Smooth muscle cell (in vitro differentiated cells): ENCODE measurements at regions not wholly inside any gene's neighbourhood (a gene's known extent, or its start where the extent isn't known, plus 50 kb on each side); places are given as distances from the start of the nearest gene placed in this dataset.

Experiments
- DNase-seq: peaks from one replicate; lab custom pipeline; 2025; ENCODE audit not compliant: unreplicated experiment; lab: John Stamatoyannopoulos, UW
- H2AFZ ChIP-seq: fragments of 200-600 bp; sonication (generic); 2 replicates; pipeline ENCODE4 v1.6.0; 2016; ENCODE audit warnings: antibody characterized with exemption, low read depth, mild to moderate bottlenecking
- H3F3A ChIP-seq: fragments of 200-600 bp; sonication (generic); 2 replicates; pipeline ENCODE4 v1.6.0; 2017; ENCODE audit warnings: antibody characterized with exemption, low read depth
- H3K27ac ChIP-seq: fragments of 200-600 bp; sonication (generic); 2 replicates; pipeline ENCODE4 v1.5.1; 2016; ENCODE audit warnings: low read depth, mild to moderate bottlenecking
- H3K27me3 ChIP-seq: fragments of 200-600 bp; sonication (generic); 2 replicates; pipeline ENCODE4 v1.6.1; 2016; ENCODE audit warnings: low read depth, mild to moderate bottlenecking
- H3K36me3 ChIP-seq: fragments of 200-600 bp; sonication (generic); 2 replicates; pipeline ENCODE4 v1.5.1; 2016; ENCODE audit warnings: low read depth
- H3K4me1 ChIP-seq: fragments of 200-600 bp; sonication (generic); 2 replicates; pipeline ENCODE4 v1.5.1; 2016; ENCODE audit warnings: low read depth
- H3K4me2 ChIP-seq: fragments of 200-600 bp; sonication (generic); 2 replicates; pipeline ENCODE4 v1.6.0; 2016; ENCODE audit warnings: mild to moderate bottlenecking
- H3K4me3 ChIP-seq: fragments of 200-600 bp; sonication (generic); 2 replicates; pipeline ENCODE4 v1.5.1; 2016; ENCODE audit warnings: mild to moderate bottlenecking
- H3K79me2 ChIP-seq: fragments of 200-600 bp; sonication (generic); 2 replicates; pipeline ENCODE4 v1.6.0; 2016; ENCODE audit warnings: low read depth, mild to moderate bottlenecking
- H3K9ac ChIP-seq: fragments of 200-600 bp; sonication (generic); 2 replicates; pipeline ENCODE4 v1.6.0; 2016; ENCODE audit warnings: low read depth
- H3K9me3 ChIP-seq: fragments of 200-600 bp; sonication (generic); replicated peaks from 2 replicates; pipeline ENCODE4 v1.5.1; 2016; ENCODE audit warnings: low read depth
- H4K20me1 ChIP-seq: fragments of 200-600 bp; sonication (generic); 2 replicates; pipeline ENCODE4 v1.6.0; 2016; ENCODE audit warnings: low read depth
- WGBS: methylation state at CpG from one replicate; pipeline ENCODE4 v1.1.7; 2016; ENCODE audit warnings: low lambda C conversion rate; 5-methylcytosine and 5-hydroxymethylcytosine counted together
- TF ChIP-seq, protein P1 (sequence below): fragments of 200-600 bp; sonication (generic); IDR thresholded peaks from 2 replicates; pipeline ENCODE4 v1.5.1; 2017; ENCODE audit warnings: borderline replicate concordance, mild to moderate bottlenecking, antibody characterized with exemption; ENCODE audit not compliant: insufficient read depth, poor library complexity, severe bottlenecking

DNA sequence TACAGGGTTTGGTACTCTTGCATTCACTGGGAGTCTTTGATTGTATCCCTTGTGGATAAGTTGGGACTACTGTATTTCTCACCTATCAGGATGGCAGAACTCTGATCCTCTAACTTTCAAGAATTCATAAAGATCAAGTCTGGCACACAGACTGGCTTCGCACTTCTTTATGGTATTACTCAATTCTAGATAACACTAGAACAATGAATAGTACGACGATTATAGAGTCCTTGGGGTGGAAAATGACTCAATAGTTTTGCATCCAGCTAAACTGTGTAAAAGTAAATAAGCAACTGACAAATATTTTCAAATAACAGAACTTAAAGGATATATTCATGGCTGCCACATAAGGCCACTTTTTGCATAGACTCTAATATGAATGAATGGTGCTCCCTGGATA is 103.4 kb upstream of the MEX3C start:
- WGBS: 47% methylated on average over 3 of the region's 3 CpGs
- Histone ChIP-seq H3K9ac (no peak overlapping the region), H2AFZ (no peak overlapping the region), H3K27me3 (no peaks in the 10 kb centered on the region), H3K27ac (no peak overlapping the region), H3K4me3 (no peak overlapping the region), H4K20me1 (no peaks in the 10 kb centered on the region), H3F3A (no peaks in the 10 kb centered on the region), H3K79me2 (no peaks in the 10 kb centered on the region), H3K36me3 (no peaks in the 10 kb centered on the region), H3K9me3 (no peaks in the 10 kb centered on the region), H3K4me2 (no peak overlapping the region), H3K4me1 (no peaks in the 10 kb centered on the region)
- TF ChIP-seq, protein P1, sequence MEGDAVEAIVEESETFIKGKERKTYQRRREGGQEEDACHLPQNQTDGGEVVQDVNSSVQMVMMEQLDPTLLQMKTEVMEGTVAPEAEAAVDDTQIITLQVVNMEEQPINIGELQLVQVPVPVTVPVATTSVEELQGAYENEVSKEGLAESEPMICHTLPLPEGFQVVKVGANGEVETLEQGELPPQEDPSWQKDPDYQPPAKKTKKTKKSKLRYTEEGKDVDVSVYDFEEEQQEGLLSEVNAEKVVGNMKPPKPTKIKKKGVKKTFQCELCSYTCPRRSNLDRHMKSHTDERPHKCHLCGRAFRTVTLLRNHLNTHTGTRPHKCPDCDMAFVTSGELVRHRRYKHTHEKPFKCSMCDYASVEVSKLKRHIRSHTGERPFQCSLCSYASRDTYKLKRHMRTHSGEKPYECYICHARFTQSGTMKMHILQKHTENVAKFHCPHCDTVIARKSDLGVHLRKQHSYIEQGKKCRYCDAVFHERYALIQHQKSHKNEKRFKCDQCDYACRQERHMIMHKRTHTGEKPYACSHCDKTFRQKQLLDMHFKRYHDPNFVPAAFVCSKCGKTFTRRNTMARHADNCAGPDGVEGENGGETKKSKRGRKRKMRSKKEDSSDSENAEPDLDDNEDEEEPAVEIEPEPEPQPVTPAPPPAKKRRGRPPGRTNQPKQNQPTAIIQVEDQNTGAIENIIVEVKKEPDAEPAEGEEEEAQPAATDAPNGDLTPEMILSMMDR: no peak
- no peak for DNase-seq

DNA sequence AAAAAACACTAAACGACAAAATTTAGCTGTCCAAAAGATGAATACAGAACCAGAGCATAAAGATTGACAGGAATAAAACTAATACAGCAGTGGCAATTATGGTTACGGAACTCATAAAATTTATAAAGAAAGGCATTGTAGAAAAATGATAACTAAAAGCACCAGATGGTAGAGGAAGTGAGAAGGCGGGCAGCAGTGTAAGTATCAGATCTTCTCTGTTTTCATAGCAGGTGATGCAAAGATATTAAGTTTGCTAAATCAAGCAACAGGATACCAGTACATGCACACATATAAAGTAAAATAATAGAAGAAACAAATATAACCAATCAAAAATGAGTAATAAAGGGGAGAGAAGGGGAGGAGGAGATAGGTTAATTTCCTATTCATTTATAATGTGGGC is 103.9 kb upstream of the MEX3C start:
- no peak overlapping the region for H3K27ac ChIP-seq
- no peaks in the 10 kb centered on the region for H3K9me3 ChIP-seq
- no peak overlapping the region for H2AFZ ChIP-seq
- no peak for DNase-seq
- H3K4me1 ChIP-seq: no peaks in the 10 kb centered on the region
- no peaks in the 10 kb centered on the region for H3K36me3 ChIP-seq
- TF ChIP-seq, protein P1: no peak
- H3K27me3 ChIP-seq: no peaks in the 10 kb centered on the region
- H3F3A ChIP-seq: no peaks in the 10 kb centered on the region
- H4K20me1 ChIP-seq: no peaks in the 10 kb centered on the region
- no peak overlapping the region for H3K4me3 ChIP-seq
- H3K4me2 ChIP-seq: no peak overlapping the region
- H3K79me2 ChIP-seq: no peaks in the 10 kb centered on the region
- no peak overlapping the region for H3K9ac ChIP-seq
- WGBS: 95% methylated on average over 3 of the region's 3 CpGs

DNA sequence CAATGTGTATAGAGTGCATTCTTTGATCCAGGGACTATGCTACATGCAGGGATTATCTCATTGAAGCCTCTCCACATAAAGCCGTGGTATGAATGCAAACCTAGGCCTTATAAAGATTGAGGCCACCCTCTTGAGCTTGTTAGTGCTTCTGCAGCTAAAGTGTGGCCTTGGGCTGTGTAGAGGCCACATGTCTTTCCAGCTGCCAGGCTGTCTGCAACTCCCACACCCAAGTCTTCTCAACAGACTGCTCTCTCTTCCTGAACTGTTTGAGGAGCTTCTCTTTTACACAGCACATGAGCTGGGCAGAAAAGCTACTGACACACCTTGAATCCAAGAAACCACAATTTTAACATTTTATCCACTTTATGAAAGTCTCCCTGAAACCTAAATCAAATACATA is 119.2 kb upstream of the MEX3C start:
- Histone ChIP-seq H3K9ac (no peak overlapping the region), H4K20me1 (no peaks in the 10 kb centered on the region), H3K4me3 (no peak overlapping the region), H3K36me3 (no peaks in the 10 kb centered on the region), H3K9me3 (no peaks in the 10 kb centered on the region), H3K79me2 (no peaks in the 10 kb centered on the region), H3K27ac (no peak overlapping the region), H3K27me3 (no peaks in the 10 kb centered on the region), H3K4me2 (no peak overlapping the region), H3F3A (no peaks in the 10 kb centered on the region), H3K4me1 (peaks cover 8% of the 10 kb centered on the region), H2AFZ (no peak overlapping the region)
- TF ChIP-seq, protein P1: no peak
- WGBS: 47% methylated on average over 1 of the region's 1 CpG
- no peak for DNase-seq

DNA sequence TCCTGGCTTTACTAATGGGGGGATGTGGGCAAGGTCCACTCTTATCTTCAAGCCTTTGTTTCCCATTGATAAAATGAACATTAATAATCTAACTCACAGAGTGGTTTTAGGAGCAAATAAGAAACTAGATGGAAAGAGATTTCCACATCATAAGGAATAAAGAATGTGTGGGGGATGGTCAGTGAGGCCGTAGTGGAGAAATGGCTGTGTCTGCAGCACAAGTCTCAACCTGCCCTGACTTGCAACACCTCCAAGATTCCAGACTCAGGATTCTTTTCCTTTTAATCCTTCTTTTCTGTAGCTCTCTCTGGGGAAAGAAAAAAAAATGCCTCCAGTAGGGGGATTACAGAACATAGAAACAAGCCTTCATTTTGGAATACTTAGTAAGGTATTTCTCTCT is 124.2 kb upstream of the MEX3C start:
- 21% methylated on average over 1 of the region's 1 CpG for WGBS
- Histone ChIP-seq H4K20me1 (no peaks in the 10 kb centered on the region), H3K4me3 (no peak overlapping the region), H2AFZ (peak overlapping the region; percentile 79), H3K4me2 (peak overlapping the region; percentile 65), H3K27ac (peak overlapping the region; percentile 34), H3K9me3 (no peaks in the 10 kb centered on the region), H3K4me1 (peaks cover 18% of the 10 kb centered on the region), H3K36me3 (no peaks in the 10 kb centered on the region), H3K27me3 (no peaks in the 10 kb centered on the region), H3F3A (no peaks in the 10 kb centered on the region), H3K79me2 (no peaks in the 10 kb centered on the region), H3K9ac (no peak overlapping the region)
- no peak for DNase-seq
- TF ChIP-seq, protein P1: no peak
